Thoracic aorta (tissue), 2 donors: ENCODE measurements at regions not wholly inside any gene's neighbourhood (a gene's known extent, or its start where the extent isn't known, plus 50 kb on each side); places are given as distances from the start of the nearest gene placed in this dataset.

Experiments used
- ATAC-seq: fragments of 150-250 bp; one replicate; pipeline ENCODE4 v1.8.0; 2017; ENCODE audit warnings: low read depth; ENCODE audit not compliant: insufficient number of reproducible peaks, low FRiP score
- DNase-seq: peaks from one replicate; pipeline ENCODE4 v3.0.0-alpha.2; 2020; ENCODE audit warnings: low spot score
- H3K27ac ChIP-seq, 2 donors: fragments of 200-600 bp; sonication (generic); 1 replicate in 1 of 2; 2 replicates in 1 of 2; pipeline ENCODE4 v1.5.1; 2016; ENCODE audit warnings: mild to moderate bottlenecking in 2 of 2, moderate library complexity in 2 of 2
- H3K27me3 ChIP-seq: fragments of 200-600 bp; sonication (generic); replicated peaks from 2 replicates; pipeline ENCODE4 v1.6.0; 2016; ENCODE audit warnings: mild to moderate bottlenecking; ENCODE audit not compliant: insufficient read depth
- H3K36me3 ChIP-seq: fragments of 200-600 bp; sonication (generic); one replicate; pipeline ENCODE4 v1.5.1; 2016
- H3K4me1 ChIP-seq, 2 donors: fragments of 200-600 bp; sonication (generic); 1 replicate in 1 of 2; 2 replicates in 1 of 2; pipeline versions ENCODE4 v1.5.1 to v1.6.0; 2016; ENCODE audit warnings: low read depth in 2 of 2, mild to moderate bottlenecking in 1 of 2; ENCODE audit not compliant: control insufficient read depth in 1 of 2
- H3K4me3 ChIP-seq: fragments of 200-600 bp; sonication (generic); 2 replicates; pipeline ENCODE4 v1.5.1; 2016; ENCODE audit warnings: mild to moderate bottlenecking
- H3K9me3 ChIP-seq: fragments of 200-600 bp; sonication (generic); 2 replicates; pipeline ENCODE4 v1.5.1; 2016
- CTCF ChIP-seq: fragments of 200-600 bp; sonication (generic); IDR thresholded peaks from one replicate; pipeline ENCODE4 v1.5.1; 2019; ENCODE audit warnings: antibody characterized with exemption

GRCh38 chrX:113892891-113893290 lies 691.0 kb upstream of the HTR2C start:
- no peak for DNase-seq
- no peaks in the 10 kb centered on the region for H3K36me3 ChIP-seq
- H3K9me3 ChIP-seq: no peaks in the 10 kb centered on the region
- H3K27me3 ChIP-seq: no peaks in the 10 kb centered on the region
- H3K27ac ChIP-seq: no peak overlapping the region
- no peak overlapping the region for H3K4me3 ChIP-seq
- no peaks in the 10 kb centered on the region for H3K4me1 ChIP-seq
- TF ChIP-seq CTCF: no peak
- no peak for ATAC-seq

- no peak for TF ChIP-seq CTCF
- Histone ChIP-seq H3K4me1 (no peaks in the 10 kb centered on the region), H3K27me3 (no peaks in the 10 kb centered on the region), H3K27ac (no peak overlapping the region), H3K9me3 (no peaks in the 10 kb centered on the region), H3K36me3 (no peaks in the 10 kb centered on the region), H3K4me3 (no peak overlapping the region)
- DNase-seq: no peak
- no peak for ATAC-seq
Measured at GRCh38 chrX:113892401-113892800, 691.5 kb upstream of the HTR2C start.

- no peak overlapping the region for H3K27ac ChIP-seq
- no peaks in the 10 kb centered on the region for H3K36me3 ChIP-seq
- no peak overlapping the region for H3K4me3 ChIP-seq
- DNase-seq (no peak), ATAC-seq (no peak)
- TF ChIP-seq CTCF: no peak
- H3K9me3 ChIP-seq: no peaks in the 10 kb centered on the region
- no peaks in the 10 kb centered on the region for H3K27me3 ChIP-seq
- H3K4me1 ChIP-seq: no peaks in the 10 kb centered on the region
Measured at GRCh38 chrX:113873056-113873455, 710.8 kb upstream of the HTR2C start.

- H3K27me3 ChIP-seq: no peaks in the 10 kb centered on the region
- H3K27ac ChIP-seq: no peak overlapping the region
- H3K36me3 ChIP-seq: no peaks in the 10 kb centered on the region
- DNase-seq (no peak), ATAC-seq (no peak)
- H3K4me1 ChIP-seq: no peaks in the 10 kb centered on the region
- TF ChIP-seq CTCF: no peak
- no peaks in the 10 kb centered on the region for H3K9me3 ChIP-seq
- no peak overlapping the region for H3K4me3 ChIP-seq
Measured at GRCh38 chrX:113868711-113869110, 715.2 kb upstream of the HTR2C start.

- DNase-seq: no peak
- ATAC-seq: no peak
- Histone ChIP-seq H3K4me3 (no peak overlapping the region), H3K27ac (no peak overlapping the region), H3K4me1 (no peaks in the 10 kb centered on the region), H3K27me3 (no peaks in the 10 kb centered on the region), H3K9me3 (no peaks in the 10 kb centered on the region), H3K36me3 (no peaks in the 10 kb centered on the region)
- TF ChIP-seq CTCF: no peak
Measured at GRCh38 chrX:113868177-113868576, 715.7 kb upstream of the HTR2C start.
